Activated CD4-positive, alpha-beta T cell treated with anti-CD3 and anti-CD28 coated beads, Interleukin-2, amount 10 ng/mL, durations not matched to agents 24 days and 14 days (primary cell): ENCODE measurements at regions not wholly inside any gene's neighbourhood (a gene's known extent, or its start where the extent isn't known, plus 50 kb on each side); places are given as distances from the start of the nearest gene placed in this dataset.

Source experiments
- DNase-seq: peaks from one replicate; pipeline ENCODE4 v3.0.0; 2022
- H3K27ac Mint-ChIP-seq: one replicate; pipeline ENCODE4 v1.8.0; 2022; ENCODE audit warnings: mild to moderate bottlenecking, mixed read lengths
- H3K27me3 Mint-ChIP-seq: one replicate; pipeline ENCODE4 v1.8.0; 2022; ENCODE audit warnings: mixed read lengths
- H3K36me3 Mint-ChIP-seq: one replicate; pipeline ENCODE4 v1.8.0; 2022; ENCODE audit warnings: low read depth, mild to moderate bottlenecking, mixed read lengths
- H3K4me1 Mint-ChIP-seq: one replicate; pipeline ENCODE4 v1.8.0; 2021; ENCODE audit warnings: mixed read lengths
- H3K4me3 Mint-ChIP-seq: one replicate; pipeline ENCODE4 v1.8.0; 2022; ENCODE audit warnings: mild to moderate bottlenecking, moderate library complexity, mixed read lengths
- H3K9me3 Mint-ChIP-seq: one replicate; pipeline ENCODE4 v1.8.0; 2021; ENCODE audit warnings: mixed read lengths
- intact Hi-C: fragments of 100-400 bp; cut with micrococcal nuclease; formaldehyde crosslinking; loops from one replicate; pipeline ENCODE4 v1.15.1; 2023

GRCh38 chr5:145280806-145281205 is 554.3 kb downstream of the PRELID2 start:
- no peak for DNase-seq
- Mint-ChIP-seq H3K9me3 (no peaks in the 10 kb centered on the region), H3K4me1 (no peaks in the 10 kb centered on the region), H3K36me3 (no peaks in the 10 kb centered on the region), H3K27ac (no peak overlapping the region), H3K4me3 (no peak overlapping the region), H3K27me3 (no peaks in the 10 kb centered on the region)
- intact Hi-C loops, result no loop called here

DNA sequence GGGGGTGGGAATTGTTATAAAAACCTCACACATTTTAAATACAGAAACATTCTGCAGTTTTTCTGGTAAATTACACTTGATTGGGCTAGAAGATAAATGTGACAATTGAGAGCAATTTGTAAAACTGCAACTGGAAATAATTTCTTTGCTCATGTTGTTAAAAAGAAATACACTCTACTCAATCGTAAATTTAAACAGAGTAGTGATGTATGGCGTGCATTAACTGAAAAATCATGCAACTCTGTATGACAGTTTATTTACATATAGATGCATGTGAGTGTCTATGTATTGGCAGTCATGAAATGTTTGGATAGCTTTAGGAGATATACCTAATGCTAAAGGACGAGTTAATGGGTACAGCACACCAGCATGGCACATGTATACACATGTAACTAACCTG is 554.9 kb downstream of the PRELID2 start:
- DNase-seq, result no peak
- Mint-ChIP-seq H3K27ac (no peak overlapping the region), H3K4me1 (no peaks in the 10 kb centered on the region), H3K27me3 (no peaks in the 10 kb centered on the region), H3K4me3 (no peak overlapping the region), H3K36me3 (no peaks in the 10 kb centered on the region), H3K9me3 (no peaks in the 10 kb centered on the region)
- intact Hi-C loops, result no loop called here

DNA sequence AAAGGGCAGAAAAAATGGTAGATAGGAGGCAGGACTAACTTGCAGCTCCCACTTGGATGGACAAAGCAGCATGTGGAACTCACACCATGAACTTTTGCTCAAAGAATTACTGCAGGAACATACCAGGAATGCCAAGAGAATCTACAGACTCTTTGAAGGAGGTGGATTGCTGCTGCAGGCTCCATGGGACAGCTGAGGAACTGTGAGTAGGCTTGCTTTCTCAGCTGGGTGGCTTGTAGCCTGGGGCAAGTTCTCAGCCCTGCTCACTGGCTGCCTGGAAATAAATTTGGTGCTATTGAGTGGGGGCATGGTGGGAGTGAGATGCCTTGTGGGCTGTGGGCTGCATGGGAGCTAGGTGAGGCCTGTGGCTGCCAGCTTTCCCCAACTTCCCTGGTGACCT is 574.5 kb downstream of the PRELID2 start:
- intact Hi-C loops, result no loop called here
- Mint-ChIP-seq H3K27me3 (no peaks in the 10 kb centered on the region), H3K9me3 (no peaks in the 10 kb centered on the region), H3K27ac (no peak overlapping the region), H3K4me3 (no peak overlapping the region), H3K4me1 (no peaks in the 10 kb centered on the region), H3K36me3 (no peaks in the 10 kb centered on the region)
- no peak for DNase-seq

- Mint-ChIP-seq H3K4me1 (no peaks in the 10 kb centered on the region), H3K9me3 (no peaks in the 10 kb centered on the region), H3K27me3 (no peaks in the 10 kb centered on the region), H3K4me3 (no peak overlapping the region), H3K27ac (no peak overlapping the region), H3K36me3 (no peaks in the 10 kb centered on the region)
- intact Hi-C loops, result no loop called here
- DNase-seq, result no peak
Measured at GRCh38 chr5:145247745-145248040, 587.4 kb downstream of the PRELID2 start.

DNA sequence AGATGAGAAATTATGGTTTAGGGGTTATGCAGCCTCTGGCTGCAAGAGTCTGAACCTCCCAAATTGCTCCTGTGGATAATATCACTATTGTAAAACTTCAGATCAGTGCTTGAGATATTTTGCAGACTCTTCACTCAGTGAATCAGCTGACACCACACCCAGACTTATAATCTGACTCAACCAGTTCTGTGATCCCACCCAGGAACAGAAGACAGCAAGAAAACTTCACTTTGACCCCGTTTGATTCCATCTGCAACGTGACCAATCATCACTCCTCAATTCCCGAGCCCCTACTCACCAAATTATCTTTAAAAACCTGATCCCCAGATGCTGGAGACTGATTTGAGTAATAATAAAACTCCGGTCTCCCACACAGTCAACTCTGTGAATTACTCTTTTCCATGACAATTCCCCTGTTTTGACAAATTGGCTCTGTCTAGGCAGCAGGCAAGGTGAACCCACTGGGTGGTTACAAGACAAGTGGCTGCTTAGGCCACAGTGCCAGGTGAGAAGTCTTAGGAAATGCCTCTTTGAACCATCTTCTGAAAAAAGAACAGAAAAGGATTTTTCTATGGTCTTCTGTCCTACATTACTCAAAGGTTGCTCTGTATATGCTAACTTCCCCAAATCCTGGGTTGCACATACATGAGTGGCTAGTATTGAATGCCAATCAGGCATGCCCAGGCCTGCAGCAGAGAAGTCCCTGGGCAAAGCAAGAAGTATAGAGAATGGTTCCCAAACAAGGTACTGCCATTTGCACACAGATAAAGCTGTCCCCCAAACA is 588.0 kb downstream of the PRELID2 start:
- no peaks in the 10 kb centered on the region for H3K9me3 Mint-ChIP-seq
- H3K4me3 Mint-ChIP-seq, result no peak overlapping the region
- H3K36me3 Mint-ChIP-seq, result no peaks in the 10 kb centered on the region
- H3K27me3 Mint-ChIP-seq, result no peaks in the 10 kb centered on the region
- no peak for DNase-seq
- H3K4me1 Mint-ChIP-seq, result no peaks in the 10 kb centered on the region
- intact Hi-C loops, result no loop called here
- H3K27ac Mint-ChIP-seq, result no peak overlapping the region

DNA sequence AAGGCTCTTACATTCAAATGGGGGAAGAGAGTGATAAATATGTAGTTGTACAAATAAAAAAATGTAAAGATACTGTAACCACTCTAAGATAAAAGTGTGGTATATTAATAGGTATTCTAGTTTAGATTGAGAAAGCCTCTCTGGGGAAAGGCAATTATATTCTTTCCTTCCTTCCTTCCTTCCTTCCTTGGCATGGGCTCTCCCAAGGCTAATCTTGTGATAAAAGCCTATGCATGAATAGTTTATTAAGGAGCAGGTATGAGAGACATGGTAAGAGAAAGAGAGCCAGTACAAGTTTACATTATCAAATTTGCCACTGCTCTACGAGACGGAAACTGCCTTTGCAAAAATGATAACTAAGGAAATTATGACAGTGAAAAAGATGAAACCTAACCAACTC is 588.8 kb downstream of the PRELID2 start:
- Mint-ChIP-seq H3K27ac (no peak overlapping the region), H3K27me3 (no peaks in the 10 kb centered on the region), H3K9me3 (no peaks in the 10 kb centered on the region), H3K36me3 (no peaks in the 10 kb centered on the region), H3K4me3 (no peak overlapping the region), H3K4me1 (no peaks in the 10 kb centered on the region)
- DNase-seq, result no peak
- intact Hi-C loops, result no loop called here

- intact Hi-C loops, result no loop called here
Measured at GRCh38 chr5:145245354-145245753, 589.8 kb downstream of the PRELID2 start.

GRCh38 chr5:145244788-145245187 is 590.4 kb downstream of the PRELID2 start:
- no peaks in the 10 kb centered on the region for H3K27me3 Mint-ChIP-seq
- no peak overlapping the region for H3K27ac Mint-ChIP-seq
- DNase-seq, result no peak
- H3K4me1 Mint-ChIP-seq, result no peaks in the 10 kb centered on the region
- intact Hi-C loops, result no loop called here
- no peaks in the 10 kb centered on the region for H3K9me3 Mint-ChIP-seq
- H3K4me3 Mint-ChIP-seq, result no peak overlapping the region
- H3K36me3 Mint-ChIP-seq, result no peaks in the 10 kb centered on the region

More at GRCh38 chr5:145245354-145245753, 589.8 kb downstream of the PRELID2 start:
- Mint-ChIP-seq H3K4me1 (no peaks in the 10 kb centered on the region), H3K27ac (no peak overlapping the region), H3K27me3 (no peaks in the 10 kb centered on the region), H3K9me3 (no peaks in the 10 kb centered on the region), H3K4me3 (no peak overlapping the region), H3K36me3 (no peaks in the 10 kb centered on the region)
- DNase-seq, result no peak

DNA sequence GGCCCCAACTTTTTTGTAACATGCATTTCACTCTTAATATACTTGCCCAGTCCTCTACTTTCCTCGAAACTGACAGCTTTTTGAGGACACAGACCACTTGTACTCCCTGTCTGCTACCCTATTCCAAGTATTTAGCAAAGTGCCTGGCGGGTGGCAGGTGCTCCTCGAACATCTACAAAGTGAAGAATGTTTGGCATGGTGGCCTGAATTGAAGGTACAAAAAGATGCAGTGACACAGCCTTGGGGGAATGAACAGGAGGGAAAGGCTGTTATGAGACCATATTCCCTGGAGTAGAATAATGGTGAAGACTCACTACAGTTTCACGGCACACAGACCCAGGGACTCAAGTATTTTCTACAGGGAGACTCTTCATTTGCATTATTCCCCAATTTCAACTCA is 590.9 kb downstream of the PRELID2 start:
- no peak for DNase-seq
- no peak overlapping the region for H3K27ac Mint-ChIP-seq
- H3K4me1 Mint-ChIP-seq, result no peaks in the 10 kb centered on the region
- H3K36me3 Mint-ChIP-seq, result no peaks in the 10 kb centered on the region
- intact Hi-C loops, result no loop called here
- no peak overlapping the region for H3K4me3 Mint-ChIP-seq
- H3K27me3 Mint-ChIP-seq, result no peaks in the 10 kb centered on the region
- H3K9me3 Mint-ChIP-seq, result no peaks in the 10 kb centered on the region

- Mint-ChIP-seq H3K4me3 (no peak overlapping the region), H3K4me1 (no peaks in the 10 kb centered on the region), H3K27me3 (no peaks in the 10 kb centered on the region), H3K27ac (no peak overlapping the region), H3K9me3 (no peaks in the 10 kb centered on the region), H3K36me3 (no peaks in the 10 kb centered on the region)
- DNase-seq, result no peak
- intact Hi-C loops, result no loop called here
Measured at GRCh38 chr5:145243016-145243415, 592.1 kb downstream of the PRELID2 start.

DNA sequence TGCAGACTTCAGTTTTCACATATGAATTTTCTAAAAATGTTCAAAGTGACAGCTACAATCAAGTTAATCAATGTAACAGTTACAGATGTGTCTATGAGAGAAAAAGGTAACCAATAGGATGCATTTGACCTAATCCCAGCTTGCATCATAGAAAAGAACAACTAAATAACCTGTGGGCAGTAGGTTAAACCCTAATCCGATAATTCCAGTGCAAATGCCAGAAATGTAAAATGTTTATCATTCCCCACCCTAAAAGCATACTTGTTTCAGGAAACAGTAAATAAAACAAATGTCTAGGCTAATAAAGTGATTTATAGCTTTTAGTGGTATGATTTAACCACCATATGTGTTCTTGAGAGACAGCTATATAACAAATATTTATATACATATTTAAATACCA is 592.6 kb downstream of the PRELID2 start:
- Mint-ChIP-seq H3K36me3 (no peaks in the 10 kb centered on the region), H3K9me3 (no peaks in the 10 kb centered on the region), H3K27me3 (no peaks in the 10 kb centered on the region), H3K4me3 (no peak overlapping the region), H3K4me1 (no peaks in the 10 kb centered on the region), H3K27ac (no peak overlapping the region)
- DNase-seq, result no peak
- intact Hi-C loops, result no loop called here

- H3K27ac Mint-ChIP-seq, result no peak overlapping the region
- no peaks in the 10 kb centered on the region for H3K36me3 Mint-ChIP-seq
- no peaks in the 10 kb centered on the region for H3K9me3 Mint-ChIP-seq
- no peaks in the 10 kb centered on the region for H3K27me3 Mint-ChIP-seq
- no peak overlapping the region for H3K4me3 Mint-ChIP-seq
- intact Hi-C loops, result loop anchor here (5.0 kb wide), 1 partner anchor 1036 kb away; no protein-coding TSS in a partner anchor
- no peaks in the 10 kb centered on the region for H3K4me1 Mint-ChIP-seq
- no peak for DNase-seq
Measured at GRCh38 chr5:145237843-145238242, 597.3 kb downstream of the PRELID2 start.

DNA sequence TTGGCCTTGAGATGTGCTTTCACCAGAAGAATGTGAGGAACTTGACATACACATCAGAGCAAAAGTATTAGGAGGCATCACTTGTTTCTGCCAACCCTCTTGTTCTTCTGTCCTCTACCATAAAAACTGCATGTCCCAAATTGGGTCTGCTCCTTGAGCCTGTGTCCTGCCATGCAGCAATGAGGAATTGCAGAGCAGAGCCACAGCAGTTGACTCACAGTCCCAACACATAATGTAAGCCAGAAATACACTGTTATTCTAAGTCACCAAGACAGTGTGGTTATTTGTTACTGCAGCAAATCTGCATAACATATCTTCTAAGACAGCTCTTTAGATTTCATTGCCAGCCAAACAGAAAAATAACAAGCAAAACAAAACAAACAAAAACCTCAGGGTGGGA is 598.2 kb downstream of the PRELID2 start:
- Mint-ChIP-seq H3K4me1 (no peaks in the 10 kb centered on the region), H3K36me3 (no peaks in the 10 kb centered on the region), H3K27me3 (no peaks in the 10 kb centered on the region), H3K4me3 (no peak overlapping the region), H3K27ac (no peak overlapping the region), H3K9me3 (no peaks in the 10 kb centered on the region)
- DNase-seq, result no peak
- intact Hi-C loops, result loop anchor here (5.0 kb wide), 1 partner anchor 1035 kb away; no protein-coding TSS in a partner anchor

GRCh38 chr5:145236127-145236526 is 599.0 kb downstream of the PRELID2 start:
- intact Hi-C loops, result loop anchor here (5.0 kb wide), 1 partner anchor 1034 kb away; no protein-coding TSS in a partner anchor
- DNase-seq, result no peak
- Mint-ChIP-seq H3K27ac (no peak overlapping the region), H3K9me3 (no peaks in the 10 kb centered on the region), H3K27me3 (no peaks in the 10 kb centered on the region), H3K4me1 (no peaks in the 10 kb centered on the region), H3K36me3 (no peaks in the 10 kb centered on the region), H3K4me3 (no peak overlapping the region)

- H3K4me3 Mint-ChIP-seq, result no peak overlapping the region
- no peak for DNase-seq
- no peaks in the 10 kb centered on the region for H3K27me3 Mint-ChIP-seq
- no peaks in the 10 kb centered on the region for H3K9me3 Mint-ChIP-seq
- H3K36me3 Mint-ChIP-seq, result no peaks in the 10 kb centered on the region
- H3K27ac Mint-ChIP-seq, result no peak overlapping the region
- H3K4me1 Mint-ChIP-seq, result no peaks in the 10 kb centered on the region
- intact Hi-C loops, result no loop called here
Measured at GRCh38 chr5:145233461-145233860, 601.7 kb downstream of the PRELID2 start.
